ENCODE measurements at regions not wholly inside any gene's neighbourhood (a gene's known extent, or its start where the extent isn't known, plus 50 kb on each side); places are given as distances from the start of the nearest gene placed in this dataset.

GRCh38 chr3:159196359-159196758 lies 394.5 kb downstream of the MFSD1 start:
- TF ChIP-seq CTCF (optimal IDR thresholded peaks at IDR 0.05 in 1 of 3, IDR thresholded peaks at IDR 0.05 in 1 of 3, conservative IDR thresholded peaks at IDR 0.05 in 1 of 3; ENCODE audit: extremely low read depth in 1 of 3, insufficient read depth in 2 of 3, low read length in 3 of 3) (no peak), EZH2 (IDR thresholded peaks at IDR 0.05; ENCODE audit: low read length) (no peak)
